Trophoblast cell (in vitro differentiated cells and primary cell): ENCODE measurements at regions not wholly inside any gene's neighbourhood (a gene's known extent, or its start where the extent isn't known, plus 50 kb on each side); places are given as distances from the start of the nearest gene placed in this dataset.

Source experiments
- DNase-seq, 2 donors: peaks; one replicate each; pipeline ENCODE4 v3.0.0-alpha.2; 2016
- H2AFZ ChIP-seq: 2 replicates; pipeline ENCODE4 v1.6.1; 2013; ENCODE audit warnings: low read length, moderate library complexity, mild to moderate bottlenecking; ENCODE audit not compliant: insufficient read depth, poor library complexity
- H2AK5ac ChIP-seq: 2 replicates; pipeline ENCODE4 v1.6.1; 2013; ENCODE audit warnings: mild to moderate bottlenecking, low read length
- H2BK120ac ChIP-seq: 2 replicates; pipeline ENCODE4 v1.6.1; 2013; ENCODE audit warnings: low read length, mild to moderate bottlenecking, moderate library complexity; ENCODE audit not compliant: insufficient read depth, poor library complexity
- H2BK12ac ChIP-seq: 2 replicates; pipeline ENCODE4 v1.6.1; 2013; ENCODE audit warnings: mild to moderate bottlenecking, low read length, moderate library complexity
- H2BK5ac ChIP-seq: 2 replicates; pipeline ENCODE4 v1.6.1; 2013; ENCODE audit warnings: low read length, low read depth, moderate library complexity, mild to moderate bottlenecking; ENCODE audit not compliant: poor library complexity
- H3K14ac ChIP-seq: 2 replicates; pipeline ENCODE4 v1.6.1; 2013; ENCODE audit warnings: mild to moderate bottlenecking, low read length
- H3K18ac ChIP-seq: 2 replicates; pipeline ENCODE4 v1.6.1; 2013; ENCODE audit warnings: mild to moderate bottlenecking, low read length
- H3K23ac ChIP-seq: 2 replicates; pipeline ENCODE4 v1.6.1; 2013; ENCODE audit warnings: low read length
- H3K27ac ChIP-seq: 2 replicates; pipeline ENCODE4 v1.5.1; 2013; ENCODE audit warnings: low read depth, mild to moderate bottlenecking, inconsistent platforms, low read length, moderate library complexity
- H3K27me3 ChIP-seq: 2 replicates; pipeline ENCODE4 v1.6.1; 2013; ENCODE audit warnings: inconsistent platforms, mild to moderate bottlenecking, low read length, moderate library complexity; ENCODE audit not compliant: insufficient read depth
- H3K36me3 ChIP-seq, 2 experiments: 1 replicate in 1 of 2; 2 replicates in 1 of 2; pipeline ENCODE4 v1.6.1; 2013; ENCODE audit warnings: low read length in 2 of 2, mild to moderate bottlenecking in 2 of 2, moderate library complexity in 1 of 2; ENCODE audit not compliant: insufficient read depth in 2 of 2, control insufficient read depth in 1 of 2
- H3K4ac ChIP-seq: 2 replicates; pipeline ENCODE4 v1.6.1; 2013; ENCODE audit warnings: low read depth, mild to moderate bottlenecking, low read length, moderate library complexity
- H3K4me1 ChIP-seq, 2 experiments: 1 replicate in 1 of 2; 2 replicates in 1 of 2; pipeline ENCODE4 v1.6.1; 2013; ENCODE audit warnings: low read length in 2 of 2, mild to moderate bottlenecking in 2 of 2, moderate library complexity in 1 of 2; ENCODE audit not compliant: insufficient read depth in 2 of 2, control insufficient read depth in 1 of 2
- H3K4me2 ChIP-seq: 2 replicates; pipeline ENCODE4 v1.6.1; 2013; ENCODE audit warnings: inconsistent platforms, mild to moderate bottlenecking, low read length, moderate library complexity
- H3K4me3 ChIP-seq: 2 replicates; pipeline ENCODE4 v1.5.1; 2013; ENCODE audit warnings: mild to moderate bottlenecking, low read depth, low read length, inconsistent platforms
- H3K79me1 ChIP-seq: one replicate; pipeline ENCODE4 v1.6.1; 2013; ENCODE audit warnings: low read length
- H3K79me2 ChIP-seq: 2 replicates; pipeline ENCODE4 v1.6.1; 2013; ENCODE audit warnings: low read length, mild to moderate bottlenecking; ENCODE audit not compliant: control insufficient read depth, insufficient read depth, poor library complexity
- H3K9ac ChIP-seq: 2 replicates; pipeline ENCODE4 v1.6.1; 2013; ENCODE audit warnings: mild to moderate bottlenecking, low read length
- H3K9me3 ChIP-seq: 2 replicates; pipeline ENCODE4 v1.6.1; 2013; ENCODE audit warnings: low read depth, mild to moderate bottlenecking, control low read depth, inconsistent platforms, low read length; ENCODE audit not compliant: insufficient read depth
- H4K12ac ChIP-seq: 2 replicates; pipeline ENCODE4 v1.6.1; 2013; ENCODE audit warnings: low read depth, mild to moderate bottlenecking, low read length, moderate library complexity
- H4K8ac ChIP-seq: 2 replicates; pipeline ENCODE4 v1.6.1; 2013; ENCODE audit warnings: low read depth, mild to moderate bottlenecking, low read length, moderate library complexity
- H4K91ac ChIP-seq: one replicate; pipeline ENCODE4 v1.6.1; 2013; ENCODE audit warnings: low read depth, mild to moderate bottlenecking, low read length, moderate library complexity
- WGBS: extraction: QIAGEN DNeasy Blood & Tissue Kit; methylation state at CpG from one replicate; pipeline ENCODE4 v1.1.7; 2013; ENCODE audit warnings: missing lambda C conversion rate; ENCODE audit not compliant: insufficient read length, insufficient coverage; ENCODE audit errors: extremely low coverage; 5-methylcytosine and 5-hydroxymethylcytosine counted together

- no peaks in the 10 kb centered on the region for H3K27me3 ChIP-seq
- peaks cover 7 to 10% of the 10 kb centered on the region in 2 experiments for H3K4me1 ChIP-seq
- H3K9ac ChIP-seq, result no peak overlapping the region
- no peak overlapping the region for H2BK120ac ChIP-seq
- H2AFZ ChIP-seq, result no peak overlapping the region
- no peak overlapping the region for H4K91ac ChIP-seq
- no peak overlapping the region for H2AK5ac ChIP-seq
- H3K14ac ChIP-seq, result no peak overlapping the region
- H3K36me3 ChIP-seq, result no peaks in the 10 kb centered on the region
- no peaks in the 10 kb centered on the region for H3K79me2 ChIP-seq
- no peak overlapping the region for H3K4ac ChIP-seq
- WGBS, result no CpG with 5 or more reads among the region's 4 CpGs
- no peak overlapping the region for H3K27ac ChIP-seq
- H2BK5ac ChIP-seq, result no peak overlapping the region
- H3K79me1 ChIP-seq, result no peaks in the 10 kb centered on the region
- no peak overlapping the region for H3K4me2 ChIP-seq
- H4K8ac ChIP-seq, result no peak overlapping the region
- H2BK12ac ChIP-seq, result no peak overlapping the region
- no peak overlapping the region for H4K12ac ChIP-seq
- no peaks in the 10 kb centered on the region for H3K9me3 ChIP-seq
- DNase-seq, result no peak
- H3K4me3 ChIP-seq, result no peak overlapping the region
- H3K18ac ChIP-seq, result no peak overlapping the region
- H3K23ac ChIP-seq, result no peak overlapping the region
Measured at GRCh38 chr21:39050841-39051587, 132.2 kb downstream of the PSMG1 start.

- H4K91ac ChIP-seq, result no peak overlapping the region
- no peak overlapping the region for H3K9ac ChIP-seq
- no peaks in the 10 kb centered on the region for H3K27me3 ChIP-seq
- peak; percentile 71 to 85 for DNase-seq
- H2AFZ ChIP-seq, result no peak overlapping the region
- H3K79me1 ChIP-seq, result no peaks in the 10 kb centered on the region
- H4K12ac ChIP-seq, result no peak overlapping the region
- no CpG with 5 or more reads among the region's 4 CpGs for WGBS
- H3K79me2 ChIP-seq, result no peaks in the 10 kb centered on the region
- H2AK5ac ChIP-seq, result no peak overlapping the region
- H3K9me3 ChIP-seq, result no peaks in the 10 kb centered on the region
- no peak overlapping the region for H3K18ac ChIP-seq
- no peak overlapping the region for H3K4me2 ChIP-seq
- no peak overlapping the region for H3K4me3 ChIP-seq
- H3K36me3 ChIP-seq, result no peaks in the 10 kb centered on the region
- H2BK5ac ChIP-seq, result no peak overlapping the region
- no peak overlapping the region for H3K27ac ChIP-seq
- H2BK12ac ChIP-seq, result no peak overlapping the region
- H3K4me1 ChIP-seq, result peaks cover 0 to 2% of the 10 kb centered on the region in 2 experiments
- no peak overlapping the region for H4K8ac ChIP-seq
- no peak overlapping the region for H3K14ac ChIP-seq
- H2BK120ac ChIP-seq, result no peak overlapping the region
- no peak overlapping the region for H3K23ac ChIP-seq
- no peak overlapping the region for H3K4ac ChIP-seq
Measured at GRCh38 chr21:39048574-39048973, 134.7 kb downstream of the PSMG1 start.

GRCh38 chr21:39048064-39048463 lies 135.2 kb downstream of the PSMG1 start:
- Histone ChIP-seq H3K27ac (no peak overlapping the region), H3K18ac (no peak overlapping the region), H3K23ac (no peak overlapping the region), H2AFZ (no peak overlapping the region), H3K4me1 (peaks cover 0 to 2% of the 10 kb centered on the region in 2 experiments), H2BK5ac (no peak overlapping the region), H4K91ac (no peak overlapping the region), H4K12ac (no peak overlapping the region), H2AK5ac (no peak overlapping the region), H3K36me3 (no peaks in the 10 kb centered on the region), H3K14ac (no peak overlapping the region), H2BK120ac (no peak overlapping the region), H4K8ac (no peak overlapping the region), H2BK12ac (no peak overlapping the region), H3K4ac (no peak overlapping the region), H3K4me2 (no peak overlapping the region), H3K4me3 (no peak overlapping the region), H3K79me1 (no peaks in the 10 kb centered on the region), H3K79me2 (no peaks in the 10 kb centered on the region), H3K9me3 (no peaks in the 10 kb centered on the region), H3K9ac (no peak overlapping the region), H3K27me3 (no peaks in the 10 kb centered on the region)
- WGBS, result no CpG with 5 or more reads among the region's 6 CpGs
- peak; percentile 99 for DNase-seq

GRCh38 chr21:39047046-39047445 lies 136.2 kb downstream of the PSMG1 start:
- H4K8ac ChIP-seq, result no peak overlapping the region
- H2BK12ac ChIP-seq, result no peak overlapping the region
- H2BK5ac ChIP-seq, result no peak overlapping the region
- no peak overlapping the region for H3K14ac ChIP-seq
- no peak overlapping the region for H3K23ac ChIP-seq
- H2BK120ac ChIP-seq, result no peak overlapping the region
- H3K9ac ChIP-seq, result no peak overlapping the region
- no peak overlapping the region for H4K12ac ChIP-seq
- H3K79me2 ChIP-seq, result no peaks in the 10 kb centered on the region
- no peak overlapping the region for H3K27ac ChIP-seq
- H3K4me3 ChIP-seq, result no peak overlapping the region
- no peaks in the 10 kb centered on the region for H3K9me3 ChIP-seq
- no peak overlapping the region for H2AFZ ChIP-seq
- H3K18ac ChIP-seq, result no peak overlapping the region
- no peak for DNase-seq
- H3K4me1 ChIP-seq, result peaks cover 0 to 2% of the 10 kb centered on the region in 2 experiments
- no CpG with 5 or more reads among the region's 3 CpGs for WGBS
- no peaks in the 10 kb centered on the region for H3K27me3 ChIP-seq
- no peaks in the 10 kb centered on the region for H3K36me3 ChIP-seq
- H2AK5ac ChIP-seq, result no peak overlapping the region
- H3K4me2 ChIP-seq, result no peak overlapping the region
- H3K4ac ChIP-seq, result no peak overlapping the region
- H3K79me1 ChIP-seq, result no peaks in the 10 kb centered on the region
- H4K91ac ChIP-seq, result no peak overlapping the region
